ENCODE measurements at regions not wholly inside any gene's neighbourhood (a gene's known extent, or its start where the extent isn't known, plus 50 kb on each side); places are given as distances from the start of the nearest gene placed in this dataset.

- TF ChIP-seq CTCF (IDR thresholded peaks at IDR 0.05) = no peak
- peaks cover 16% of the 10 kb centered on the region for H3K9me3 Mint-ChIP-seq (ENCODE audit: unreplicated experiment)
- H3K4me1 Mint-ChIP-seq (ENCODE audit: unreplicated experiment) = no peaks in the 10 kb centered on the region
- no peak overlapping the region for H3K27ac Mint-ChIP-seq (ENCODE audit: unreplicated experiment)
- H3K4me3 Mint-ChIP-seq (ENCODE audit: unreplicated experiment) = no peak overlapping the region
- no peak for DNase-seq (ENCODE audit: extremely low spot score, unreplicated experiment)
- no peaks in the 10 kb centered on the region for H3K36me3 Mint-ChIP-seq (ENCODE audit: unreplicated experiment)
- peaks cover 33% of the 10 kb centered on the region for H3K27me3 Mint-ChIP-seq (ENCODE audit: unreplicated experiment)
Measured at GRCh38 chr3:87462228-87462627, 185.8 kb upstream of the POU1F1 start.

GRCh38 chr3:87461443-87461842 is 185.1 kb upstream of the POU1F1 start:
- DNase-seq (ENCODE audit: extremely low spot score, unreplicated experiment) = no peak
- H3K4me1 Mint-ChIP-seq (ENCODE audit: unreplicated experiment) = no peaks in the 10 kb centered on the region
- peaks cover 34% of the 10 kb centered on the region for H3K27me3 Mint-ChIP-seq (ENCODE audit: unreplicated experiment)
- H3K9me3 Mint-ChIP-seq (ENCODE audit: unreplicated experiment) = peaks cover 12% of the 10 kb centered on the region
- TF ChIP-seq CTCF (IDR thresholded peaks at IDR 0.05) = no peak
- H3K36me3 Mint-ChIP-seq (ENCODE audit: unreplicated experiment) = no peaks in the 10 kb centered on the region
- H3K27ac Mint-ChIP-seq (ENCODE audit: unreplicated experiment) = no peak overlapping the region
- H3K4me3 Mint-ChIP-seq (ENCODE audit: unreplicated experiment) = no peak overlapping the region

DNA sequence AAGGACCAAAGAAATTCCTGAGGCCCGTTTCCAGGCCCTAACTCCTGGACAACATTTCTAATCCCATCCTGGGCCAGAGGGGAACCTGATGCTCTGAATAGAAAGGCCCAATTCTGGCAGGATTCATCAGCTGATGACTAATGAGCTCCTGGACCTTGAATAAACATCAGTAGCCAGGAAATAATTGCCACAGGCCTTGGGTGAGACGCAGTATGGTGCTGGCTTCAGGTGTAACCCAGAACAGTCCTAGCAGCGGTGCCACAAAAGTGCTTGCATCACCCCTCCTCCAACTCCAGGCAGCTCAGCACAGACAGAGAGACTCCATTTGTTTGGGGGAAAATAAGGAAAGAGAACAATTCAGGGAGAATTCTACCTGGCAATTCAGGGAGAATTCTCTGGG is 184.7 kb upstream of the POU1F1 start:
- no peak overlapping the region for H3K4me3 Mint-ChIP-seq (ENCODE audit: unreplicated experiment)
- peaks cover 33% of the 10 kb centered on the region for H3K27me3 Mint-ChIP-seq (ENCODE audit: unreplicated experiment)
- H3K4me1 Mint-ChIP-seq (ENCODE audit: unreplicated experiment) = no peaks in the 10 kb centered on the region
- peaks cover 8% of the 10 kb centered on the region for H3K9me3 Mint-ChIP-seq (ENCODE audit: unreplicated experiment)
- H3K36me3 Mint-ChIP-seq (ENCODE audit: unreplicated experiment) = no peaks in the 10 kb centered on the region
- TF ChIP-seq CTCF (IDR thresholded peaks at IDR 0.05) = no peak
- no peak overlapping the region for H3K27ac Mint-ChIP-seq (ENCODE audit: unreplicated experiment)
- no peak for DNase-seq (ENCODE audit: extremely low spot score, unreplicated experiment)

GRCh38 chr3:87448558-87448957 is 172.2 kb upstream of the POU1F1 start:
- no peak for DNase-seq (ENCODE audit: extremely low spot score, unreplicated experiment)
- H3K27ac Mint-ChIP-seq (ENCODE audit: unreplicated experiment) = no peak overlapping the region
- peaks cover 31% of the 10 kb centered on the region for H3K27me3 Mint-ChIP-seq (ENCODE audit: unreplicated experiment)
- no peak overlapping the region for H3K4me3 Mint-ChIP-seq (ENCODE audit: unreplicated experiment)
- H3K36me3 Mint-ChIP-seq (ENCODE audit: unreplicated experiment) = no peaks in the 10 kb centered on the region
- H3K4me1 Mint-ChIP-seq (ENCODE audit: unreplicated experiment) = no peaks in the 10 kb centered on the region
- TF ChIP-seq CTCF (IDR thresholded peaks at IDR 0.05) = no peak
- peaks cover 8% of the 10 kb centered on the region for H3K9me3 Mint-ChIP-seq (ENCODE audit: unreplicated experiment)

DNA sequence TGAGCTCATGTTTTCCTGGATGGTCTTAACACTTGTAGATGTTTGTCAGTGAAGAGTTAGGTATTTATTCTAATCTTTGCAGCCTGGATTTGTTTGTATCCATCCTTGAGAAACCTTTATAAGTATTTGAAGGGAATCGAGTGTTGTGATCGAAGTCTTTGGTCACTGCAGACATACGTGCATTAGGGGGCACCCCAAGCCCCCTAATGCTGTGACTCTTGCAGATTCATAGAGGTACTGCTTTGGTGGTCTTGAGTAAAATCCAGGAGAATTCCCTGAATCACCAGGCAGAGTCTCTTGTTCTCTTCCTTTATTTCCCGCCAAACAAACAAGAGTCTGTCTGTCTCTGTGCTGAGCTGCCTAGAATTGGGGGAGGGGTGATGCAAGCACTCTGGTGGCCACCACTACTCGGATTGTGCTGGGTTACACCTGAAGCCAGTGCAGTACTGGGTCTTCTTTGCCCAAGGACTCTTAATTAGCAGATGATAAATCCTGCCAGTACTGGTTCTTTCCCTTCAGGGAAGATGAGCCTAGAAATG is 170.5 kb upstream of the POU1F1 start:
- Mint-ChIP-seq H3K27ac (ENCODE audit: unreplicated experiment) (no peak overlapping the region), H3K27me3 (ENCODE audit: unreplicated experiment) (peaks cover 23% of the 10 kb centered on the region)

More for the DNA sequence above, 170.5 kb upstream of the POU1F1 start:
- no peak for DNase-seq (ENCODE audit: extremely low spot score, unreplicated experiment)
- TF ChIP-seq CTCF (IDR thresholded peaks at IDR 0.05) = no peak
- Mint-ChIP-seq H3K36me3 (ENCODE audit: unreplicated experiment) (no peaks in the 10 kb centered on the region), H3K9me3 (ENCODE audit: unreplicated experiment) (peaks cover 8% of the 10 kb centered on the region), H3K4me3 (ENCODE audit: unreplicated experiment) (no peak overlapping the region), H3K4me1 (ENCODE audit: unreplicated experiment) (no peaks in the 10 kb centered on the region)

Measured in osteocyte (in vitro differentiated cells).